HepG2 (cell line): ENCODE measurements at regions not wholly inside any gene's neighbourhood (a gene's known extent, or its start where the extent isn't known, plus 50 kb on each side); places are given as distances from the start of the nearest gene placed in this dataset.

Source experiments
- ARHGAP35 ChIP-seq: sonication (generic); formaldehyde crosslinking; IDR thresholded peaks from 2 replicates; pipeline ENCODE4 v1.9.0; 2022; ENCODE audit warnings: mild to moderate bottlenecking, inconsistent platforms, moderate library complexity, missing genetic modification reagents, borderline replicate concordance
- DMTF1 ChIP-seq: sonication (generic); formaldehyde crosslinking; IDR thresholded peaks from 2 replicates; pipeline ENCODE4 v1.4.0; 2020; ENCODE audit warnings: mild to moderate bottlenecking, missing genetic modification reagents
- FOXC1 ChIP-seq: sonication (generic); formaldehyde crosslinking; IDR thresholded peaks from 2 replicates; pipeline ENCODE4 v1.8.0; 2022; ENCODE audit warnings: mild to moderate bottlenecking, missing genetic modification reagents, borderline replicate concordance
- JUNB ChIP-seq: sonication (generic); formaldehyde crosslinking; IDR thresholded peaks from 2 replicates; pipeline ENCODE4 v1.8.0; 2022; ENCODE audit warnings: missing genetic modification reagents, mild to moderate bottlenecking, borderline replicate concordance
- KLF16 ChIP-seq, 2 experiments: sonication (generic) in 1 of 2; formaldehyde crosslinking in 1 of 2; IDR thresholded peaks; 2 replicates each; pipeline versions ENCODE4 v1.6.1 to v1.8.0; 2016 to 2023; ENCODE audit warnings: missing genetic modification reagents in 2 of 2, missing compliant biosample characterization in 1 of 2
- NR2F2 ChIP-seq: IDR thresholded peaks from 2 replicates; pipeline ENCODE4 v1.6.1; 2012; ENCODE audit warnings: low read depth, inconsistent platforms, borderline replicate concordance
- POLR2A ChIP-seq, 2 experiments: IDR thresholded peaks; 2 replicates each; pipeline ENCODE4 v1.6.1; 2011; ENCODE audit warnings: low read depth in 2 of 2, low read length in 2 of 2, mild to moderate bottlenecking in 1 of 2, moderate library complexity in 1 of 2; ENCODE audit not compliant: insufficient read depth in 1 of 2
- RARA ChIP-seq: IDR thresholded peaks from 2 replicates; pipeline ENCODE4 v1.6.1; 2016; ENCODE audit warnings: missing genetic modification reagents, missing compliant biosample characterization
- SP4 ChIP-seq: sonication (generic); formaldehyde crosslinking; IDR thresholded peaks from 2 replicates; pipeline ENCODE4 v1.8.1; 2023; ENCODE audit warnings: mild to moderate bottlenecking, missing genetic modification reagents
- YY1 ChIP-seq: IDR thresholded peaks from 2 replicates; pipeline ENCODE4 v1.6.1; 2011; ENCODE audit warnings: low read length, low read depth, moderate library complexity, mild to moderate bottlenecking; ENCODE audit not compliant: insufficient read depth, insufficient replicate concordance
- ZFP41 ChIP-seq: sonication (generic); formaldehyde crosslinking; IDR thresholded peaks from 2 replicates; pipeline ENCODE4 v1.4.0; 2020; ENCODE audit warnings: mild to moderate bottlenecking, missing genetic modification reagents, borderline replicate concordance
- ZNF281 ChIP-seq: sonication (generic); formaldehyde crosslinking; IDR thresholded peaks from 2 replicates; pipeline ENCODE4 v1.4.0; 2020; ENCODE audit warnings: missing genetic modification reagents, borderline replicate concordance
- ZNF704 ChIP-seq: sonication (generic); formaldehyde crosslinking; IDR thresholded peaks from 2 replicates; pipeline ENCODE4 v1.8.1; 2023; ENCODE audit warnings: mild to moderate bottlenecking, inconsistent platforms, moderate library complexity, missing genetic modification reagents, borderline replicate concordance
- TF ChIP-seq, protein P1 (sequence below): sonication (generic); formaldehyde crosslinking; IDR thresholded peaks from 2 replicates; pipeline ENCODE4 v1.5.0; 2020; ENCODE audit warnings: mild to moderate bottlenecking, missing genetic modification reagents, moderate library complexity

DNA sequence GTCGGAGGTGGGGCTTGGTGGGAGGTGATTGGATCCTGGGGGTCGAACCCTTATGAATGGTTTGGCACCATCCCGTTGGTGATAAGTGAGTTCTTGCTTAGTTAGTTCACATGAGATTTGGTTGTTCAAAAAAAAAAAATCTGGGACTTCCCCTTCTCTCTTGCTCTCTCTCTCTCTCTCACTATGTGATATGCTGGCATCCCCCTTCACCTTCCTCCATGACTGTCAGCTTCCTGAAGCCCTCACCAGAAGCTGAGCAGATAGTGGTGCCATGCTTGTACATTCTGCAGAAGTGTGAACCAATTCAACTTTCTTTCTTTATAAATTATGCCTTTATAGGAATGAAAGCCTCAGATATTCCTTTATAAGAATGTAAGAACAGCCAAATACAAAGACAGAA is 269.7 kb upstream of the APCDD1 start:
- TF ChIP-seq YY1 (no peak), ZNF704 (CRISPR knock-in tag) (no peak), FOXC1 (no peak), POLR2A (IDR thresholded peaks at IDR 0.05; ENCODE audit: insufficient read depth in 1 of 2, low read depth in 2 of 2, low read length in 2 of 2) (no peak), ZFP41 (CRISPR knock-in tag) (no peak), NR2F2 (no peak), ZNF281 (no peak), JUNB (CRISPR knock-in tag) (no peak), SP4 (CRISPR knock-in tag) (no peak), RARA (CRISPR knock-in tag) (no peak), KLF16 (CRISPR knock-in tag; IDR thresholded peaks at IDR 0.05) (no peak), DMTF1 (CRISPR knock-in tag) (no peak), ARHGAP35 (CRISPR knock-in tag) (no peak)
- TF ChIP-seq, protein P1, sequence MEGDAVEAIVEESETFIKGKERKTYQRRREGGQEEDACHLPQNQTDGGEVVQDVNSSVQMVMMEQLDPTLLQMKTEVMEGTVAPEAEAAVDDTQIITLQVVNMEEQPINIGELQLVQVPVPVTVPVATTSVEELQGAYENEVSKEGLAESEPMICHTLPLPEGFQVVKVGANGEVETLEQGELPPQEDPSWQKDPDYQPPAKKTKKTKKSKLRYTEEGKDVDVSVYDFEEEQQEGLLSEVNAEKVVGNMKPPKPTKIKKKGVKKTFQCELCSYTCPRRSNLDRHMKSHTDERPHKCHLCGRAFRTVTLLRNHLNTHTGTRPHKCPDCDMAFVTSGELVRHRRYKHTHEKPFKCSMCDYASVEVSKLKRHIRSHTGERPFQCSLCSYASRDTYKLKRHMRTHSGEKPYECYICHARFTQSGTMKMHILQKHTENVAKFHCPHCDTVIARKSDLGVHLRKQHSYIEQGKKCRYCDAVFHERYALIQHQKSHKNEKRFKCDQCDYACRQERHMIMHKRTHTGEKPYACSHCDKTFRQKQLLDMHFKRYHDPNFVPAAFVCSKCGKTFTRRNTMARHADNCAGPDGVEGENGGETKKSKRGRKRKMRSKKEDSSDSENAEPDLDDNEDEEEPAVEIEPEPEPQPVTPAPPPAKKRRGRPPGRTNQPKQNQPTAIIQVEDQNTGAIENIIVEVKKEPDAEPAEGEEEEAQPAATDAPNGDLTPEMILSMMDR (CRISPR knock-in tag): no peak
